ENCODE measurements at regions not wholly inside any gene's neighbourhood (a gene's known extent, or its start where the extent isn't known, plus 50 kb on each side); places are given as distances from the start of the nearest gene placed in this dataset.

GRCh38 chr3:157840564-157840963 is 265.7 kb downstream of the SHOX2 start:
- no peak for TF ChIP-seq CTCF (IDR thresholded peaks at IDR 0.05)
- TF ChIP-seq POLR2A (IDR thresholded peaks at IDR 0.05), result no peak
